ENCODE measurements at regions not wholly inside any gene's neighbourhood (a gene's known extent, or its start where the extent isn't known, plus 50 kb on each side); places are given as distances from the start of the nearest gene placed in this dataset.

DNA sequence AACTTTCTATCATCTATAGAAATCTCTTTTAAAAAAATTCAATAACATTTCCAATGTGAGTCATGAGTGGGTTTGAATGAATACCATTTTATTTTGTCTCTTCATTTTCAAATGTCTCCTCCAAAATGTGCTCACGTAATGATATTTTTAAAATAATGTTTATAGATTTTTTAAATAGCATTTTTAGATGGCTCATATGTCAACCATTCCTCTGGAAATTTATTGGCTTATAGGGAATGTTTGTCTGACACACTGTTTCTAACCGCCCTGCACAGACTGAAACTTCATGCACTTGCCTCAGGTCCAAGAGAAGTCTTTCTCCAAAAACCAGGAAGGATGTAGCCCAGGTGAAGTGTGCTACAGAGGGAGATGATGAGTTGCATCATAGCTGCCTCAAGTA lies 88.8 kb upstream of the PLEKHG7 start:
- no peak overlapping the region for H3K9ac ChIP-seq (ENCODE audit: low read depth, low read length)
- WGBS: 96% methylated on average over 1 of the region's 2 CpGs

DNA sequence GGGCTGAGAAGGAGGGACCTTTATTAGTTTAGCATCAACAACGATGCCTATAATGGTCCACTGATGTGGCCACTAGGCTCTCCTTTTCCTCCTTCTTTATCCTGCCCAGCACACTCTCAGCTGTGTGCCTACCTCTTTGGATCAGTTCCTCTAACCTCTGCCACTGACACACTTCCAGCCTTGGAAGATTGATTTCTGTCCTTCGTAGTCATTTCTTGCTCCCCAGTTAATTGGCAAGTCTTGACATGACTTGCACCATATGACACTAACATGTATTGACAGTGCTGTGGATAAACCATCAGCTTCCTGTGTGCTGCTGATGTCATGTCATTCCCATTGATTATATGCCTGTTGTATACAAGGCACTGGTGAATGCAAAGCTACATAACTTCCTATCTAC lies 90.2 kb upstream of the PLEKHG7 start:
- Histone ChIP-seq H3K36me3 (ENCODE audit: insufficient read depth, low read length) (no peaks in the 10 kb centered on the region), H3K4me3 (ENCODE audit: low read length) (no peak overlapping the region), H3K27ac (ENCODE audit: low read depth, low read length) (no peak overlapping the region), H3K9me3 (ENCODE audit: insufficient read depth, low read depth, low read length) (no peaks in the 10 kb centered on the region), H3K4me1 (ENCODE audit: insufficient read depth, low read length) (peaks cover 24% of the 10 kb centered on the region), H3K9ac (ENCODE audit: low read depth, low read length) (no peak overlapping the region), H3K27me3 (ENCODE audit: insufficient read depth, low read length) (no peaks in the 10 kb centered on the region)
- WGBS: 96% methylated on average over 2 of the region's 2 CpGs

More for the DNA sequence above, 88.8 kb upstream of the PLEKHG7 start:
- H3K9me3 ChIP-seq (ENCODE audit: insufficient read depth, low read depth, low read length): no peaks in the 10 kb centered on the region
- no peak overlapping the region for H3K27ac ChIP-seq (ENCODE audit: low read depth, low read length)
- H3K4me1 ChIP-seq (ENCODE audit: insufficient read depth, low read length): peaks cover 24% of the 10 kb centered on the region
- no peak overlapping the region for H3K4me3 ChIP-seq (ENCODE audit: low read length)
- H3K36me3 ChIP-seq (ENCODE audit: insufficient read depth, low read length): no peaks in the 10 kb centered on the region
- no peaks in the 10 kb centered on the region for H3K27me3 ChIP-seq (ENCODE audit: insufficient read depth, low read length)

DNA sequence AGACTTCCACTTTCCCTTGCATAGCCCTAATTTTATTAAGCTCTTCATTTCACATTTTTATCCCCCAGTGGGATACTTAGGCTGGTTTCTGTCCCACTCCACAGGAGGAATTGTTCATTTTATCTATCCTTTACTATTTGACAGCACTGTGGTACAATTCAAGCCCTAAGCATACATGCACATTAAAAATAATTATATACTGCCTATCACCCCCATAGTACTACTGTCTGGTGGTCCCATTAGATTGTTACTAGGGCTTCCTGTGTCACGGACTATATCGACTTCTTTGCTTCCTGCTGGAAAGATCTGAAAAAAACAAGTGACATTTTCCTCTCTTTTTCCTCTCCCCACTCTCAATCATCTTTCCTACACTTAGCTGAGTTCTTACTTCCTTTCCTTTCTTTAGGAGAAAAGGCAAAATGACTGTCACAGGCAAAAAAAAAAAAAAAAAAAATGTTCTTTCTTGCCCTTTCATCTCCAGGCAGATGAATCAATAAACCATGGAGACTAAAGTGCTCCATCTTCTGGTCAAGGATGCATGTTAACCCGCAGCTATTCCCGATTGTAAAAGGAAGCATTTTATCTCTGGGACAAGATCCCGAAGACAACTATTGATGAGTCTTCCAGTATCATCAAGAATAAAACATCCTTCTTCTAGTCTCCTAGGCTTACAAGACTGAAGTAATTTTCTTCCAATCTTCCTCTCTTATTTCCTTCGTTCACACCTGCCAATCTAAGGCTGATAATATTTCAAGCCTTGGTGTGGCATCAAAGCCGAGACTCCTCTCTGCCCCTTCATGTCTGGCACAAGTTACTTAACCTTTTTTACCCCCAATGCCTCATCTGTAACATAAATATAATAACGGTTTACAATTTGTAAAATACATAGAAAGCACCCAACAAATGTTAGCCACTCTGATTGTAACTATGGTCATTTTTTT lies 94.4 kb upstream of the PLEKHG7 start:
- Histone ChIP-seq H3K27me3 (ENCODE audit: insufficient read depth, low read length) (no peaks in the 10 kb centered on the region), H3K9ac (ENCODE audit: low read depth, low read length) (no peak overlapping the region), H3K4me1 (ENCODE audit: insufficient read depth, low read length) (peaks cover 17% of the 10 kb centered on the region), H3K36me3 (ENCODE audit: insufficient read depth, low read length) (no peaks in the 10 kb centered on the region), H3K4me3 (ENCODE audit: low read length) (no peak overlapping the region), H3K9me3 (ENCODE audit: insufficient read depth, low read depth, low read length) (0 out of 2 replicates have a peak, but pooled peaks cover 5% of the 10 kb centered on the region), H3K27ac (ENCODE audit: low read depth, low read length) (no peak overlapping the region)
- WGBS: 74% methylated on average over 8 of the region's 8 CpGs

DNA sequence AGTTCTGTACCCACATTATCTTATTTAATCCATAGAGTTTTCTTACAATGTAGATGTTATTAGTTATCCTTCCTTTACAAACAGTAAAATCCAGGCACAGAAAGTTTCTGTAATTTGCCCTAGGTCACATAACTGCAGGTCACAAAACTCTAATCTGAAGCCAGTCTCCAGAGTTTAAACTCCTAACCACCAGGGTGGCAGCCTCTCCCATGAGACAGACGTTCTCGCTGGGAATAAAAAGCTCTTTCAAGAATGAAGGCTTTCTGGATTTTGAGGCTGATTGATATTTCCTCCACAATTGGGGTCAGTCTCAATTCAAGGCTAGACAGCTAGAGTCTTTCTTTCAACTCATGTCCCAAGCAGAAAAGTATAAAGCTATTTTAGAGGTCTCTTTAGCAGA lies 95.8 kb upstream of the PLEKHG7 start:
- Histone ChIP-seq H3K4me1 (ENCODE audit: insufficient read depth, low read length) (peaks cover 17% of the 10 kb centered on the region), H3K4me3 (ENCODE audit: low read length) (no peak overlapping the region), H3K9ac (ENCODE audit: low read depth, low read length) (no peak overlapping the region), H3K27ac (ENCODE audit: low read depth, low read length) (no peak overlapping the region), H3K36me3 (ENCODE audit: insufficient read depth, low read length) (no peaks in the 10 kb centered on the region), H3K9me3 (ENCODE audit: insufficient read depth, low read depth, low read length) (0 out of 2 replicates have a peak, but pooled peaks cover 5% of the 10 kb centered on the region), H3K27me3 (ENCODE audit: insufficient read depth, low read length) (no peaks in the 10 kb centered on the region)
- 100% methylated on average over 2 of the region's 2 CpGs for WGBS

DNA sequence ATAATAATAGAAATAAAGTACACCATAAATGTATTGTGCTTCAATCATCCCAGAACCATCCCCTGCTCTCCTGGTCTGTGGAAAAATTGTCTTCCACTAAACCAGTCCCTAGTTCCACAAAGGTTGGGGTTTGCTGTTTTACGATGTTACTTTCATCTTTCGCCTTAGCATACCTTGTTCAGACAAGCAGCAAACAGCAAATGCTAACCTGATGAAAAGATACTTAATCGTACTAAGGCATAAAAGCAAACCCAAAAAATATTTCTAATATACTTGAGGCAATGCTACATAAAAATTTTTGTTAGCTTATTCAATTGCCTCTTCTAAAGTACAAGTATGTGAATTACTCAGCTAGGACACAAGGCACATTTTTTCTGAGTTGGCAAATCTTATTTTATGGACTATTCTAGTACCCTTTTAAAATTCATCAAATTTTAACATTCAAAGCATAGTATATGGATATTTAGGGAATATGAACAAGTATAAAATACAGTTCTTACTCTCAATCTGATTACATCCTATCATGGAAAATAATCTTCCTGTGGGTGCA lies 97.1 kb upstream of the PLEKHG7 start:
- Histone ChIP-seq H3K9ac (ENCODE audit: low read depth, low read length) (no peak overlapping the region), H3K9me3 (ENCODE audit: insufficient read depth, low read depth, low read length) (0 out of 2 replicates have a peak, but pooled peaks cover 10% of the 10 kb centered on the region), H3K4me1 (ENCODE audit: insufficient read depth, low read length) (peaks cover 13% of the 10 kb centered on the region), H3K27ac (ENCODE audit: low read depth, low read length) (no peak overlapping the region), H3K36me3 (ENCODE audit: insufficient read depth, low read length) (no peaks in the 10 kb centered on the region), H3K4me3 (ENCODE audit: low read length) (no peak overlapping the region), H3K27me3 (ENCODE audit: insufficient read depth, low read length) (no peaks in the 10 kb centered on the region)
- 96% methylated on average over 3 of the region's 3 CpGs for WGBS

DNA sequence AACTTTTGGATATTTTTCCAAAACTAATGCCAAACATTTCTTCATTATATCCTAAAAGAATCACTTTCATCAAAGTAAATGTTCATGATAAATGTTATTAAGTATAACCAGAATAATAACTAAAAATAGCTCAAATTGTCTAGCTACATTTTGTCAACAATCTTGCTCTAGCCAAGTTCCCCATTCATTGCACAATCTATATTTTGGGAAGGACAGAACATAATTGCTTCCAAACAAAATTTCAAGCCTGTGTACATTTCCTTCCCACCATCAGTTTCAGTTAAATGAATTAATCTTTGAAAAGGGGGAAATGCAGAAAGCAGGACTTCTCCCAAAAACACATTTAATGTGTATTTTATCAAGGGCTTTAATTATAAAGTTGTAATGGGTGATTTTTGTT lies 98.0 kb upstream of the PLEKHG7 start:
- no peak overlapping the region for H3K9ac ChIP-seq (ENCODE audit: low read depth, low read length)
- H3K4me3 ChIP-seq (ENCODE audit: low read length): no peak overlapping the region
- no peaks in the 10 kb centered on the region for H3K27me3 ChIP-seq (ENCODE audit: insufficient read depth, low read length)
- no peak overlapping the region for H3K27ac ChIP-seq (ENCODE audit: low read depth, low read length)
- H3K4me1 ChIP-seq (ENCODE audit: insufficient read depth, low read length): peaks cover 4% of the 10 kb centered on the region
- H3K36me3 ChIP-seq (ENCODE audit: insufficient read depth, low read length): no peaks in the 10 kb centered on the region
- peaks cover 19% of the 10 kb centered on the region for H3K9me3 ChIP-seq (ENCODE audit: insufficient read depth, low read depth, low read length)

DNA sequence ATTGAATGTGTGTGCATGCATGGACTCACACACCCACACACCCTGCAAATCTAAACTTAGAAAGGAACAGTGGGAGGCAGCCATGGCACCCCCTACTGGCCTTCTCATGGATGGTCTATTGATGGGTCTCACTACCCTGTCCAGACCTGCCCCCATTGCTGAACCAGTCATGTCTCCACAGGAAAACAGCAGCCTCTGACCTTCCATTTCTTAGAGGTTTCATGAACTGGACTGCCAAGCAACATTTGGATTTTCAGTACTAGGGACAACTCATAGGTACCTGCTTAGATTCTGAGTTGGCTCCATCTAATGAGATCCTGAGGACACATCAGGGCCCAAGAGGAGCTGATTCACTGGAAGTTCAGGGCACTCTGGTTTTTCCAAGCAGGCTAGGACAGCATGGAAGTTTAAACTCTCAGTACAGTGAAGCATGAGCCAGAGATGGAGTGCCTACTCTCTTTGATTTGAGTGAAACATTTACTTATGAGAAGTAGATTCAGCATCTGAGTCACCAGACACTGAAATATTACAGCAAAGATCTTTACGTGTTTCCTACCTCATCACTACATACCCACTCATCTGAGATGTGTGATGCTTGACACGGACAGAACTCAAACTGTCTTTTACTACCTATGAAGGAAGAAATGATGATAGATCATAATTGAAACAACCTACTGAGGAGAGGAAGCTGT lies 98.9 kb upstream of the PLEKHG7 start:
- Histone ChIP-seq H3K27ac (ENCODE audit: low read depth, low read length) (no peak overlapping the region), H3K36me3 (ENCODE audit: insufficient read depth, low read length) (no peaks in the 10 kb centered on the region), H3K4me3 (ENCODE audit: low read length) (no peak overlapping the region), H3K4me1 (ENCODE audit: insufficient read depth, low read length) (no peaks in the 10 kb centered on the region; the same call in 1 of the 2 replicates), H3K9ac (ENCODE audit: low read depth, low read length) (no peak overlapping the region), H3K27me3 (ENCODE audit: insufficient read depth, low read length) (no peaks in the 10 kb centered on the region), H3K9me3 (ENCODE audit: insufficient read depth, low read depth, low read length) (peaks cover 26% of the 10 kb centered on the region)
- WGBS: 91% methylated on average over 1 of the region's 2 CpGs

DNA sequence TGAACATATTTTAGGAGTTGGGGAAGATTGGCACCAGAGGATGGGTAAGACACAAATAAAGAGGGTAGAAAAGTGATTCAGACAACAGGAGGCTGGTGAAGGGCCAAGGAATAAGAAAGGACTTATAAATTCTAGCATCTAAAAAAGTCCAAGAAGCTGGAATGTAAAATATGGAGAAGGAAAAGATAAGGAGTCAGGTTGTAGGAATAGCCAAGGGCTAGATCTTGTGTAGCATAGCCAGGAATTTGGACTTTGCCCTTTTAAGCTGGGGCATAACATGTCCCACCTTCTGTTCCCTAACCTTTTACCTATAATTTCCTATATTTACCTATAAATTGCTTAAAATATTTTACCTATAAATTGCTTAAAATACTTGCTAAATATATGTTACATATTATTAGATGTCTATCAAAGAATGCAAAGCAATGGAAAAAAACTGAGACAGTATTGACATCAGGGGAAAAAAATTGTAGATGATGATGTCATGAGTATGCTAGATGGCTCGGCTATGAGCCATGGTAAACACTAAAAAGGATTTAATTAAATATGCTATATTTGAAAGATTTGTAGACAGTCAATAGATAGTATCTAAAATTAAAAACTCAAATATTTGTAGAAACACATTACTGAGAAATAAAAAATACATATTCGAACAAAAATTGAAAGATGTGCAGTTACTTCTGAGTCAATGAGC lies 99.7 kb upstream of the PLEKHG7 start:
- WGBS: 95% methylated on average over 2 of the region's 2 CpGs
- Histone ChIP-seq H3K4me1 (ENCODE audit: insufficient read depth, low read length) (no peaks in the 10 kb centered on the region), H3K4me3 (ENCODE audit: low read length) (no peak overlapping the region), H3K9ac (ENCODE audit: low read depth, low read length) (no peak overlapping the region), H3K9me3 (ENCODE audit: insufficient read depth, low read depth, low read length) (peaks cover 29% of the 10 kb centered on the region), H3K27ac (ENCODE audit: low read depth, low read length) (no peak overlapping the region), H3K36me3 (ENCODE audit: insufficient read depth, low read length) (no peaks in the 10 kb centered on the region), H3K27me3 (ENCODE audit: insufficient read depth, low read length) (no peaks in the 10 kb centered on the region)

DNA sequence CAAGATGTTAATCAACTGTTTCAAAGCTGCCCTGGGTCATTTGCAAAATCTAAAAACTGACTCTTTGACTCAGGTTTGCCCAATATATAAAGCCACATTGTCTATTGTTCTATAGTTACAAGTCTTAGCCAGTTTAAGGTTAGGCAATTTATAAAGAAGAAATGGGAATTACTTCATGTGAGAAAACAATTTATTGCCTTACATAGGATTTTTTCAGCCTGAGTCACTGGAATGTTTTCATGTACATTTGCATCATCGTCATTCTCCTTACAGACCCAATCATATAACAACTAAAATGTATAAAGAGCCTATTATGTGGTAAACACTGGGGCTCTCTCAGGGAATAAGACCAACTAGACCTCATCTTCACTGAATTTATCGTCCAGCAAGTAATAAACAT lies 100.3 kb upstream of the PLEKHG7 start:
- H3K27ac ChIP-seq (ENCODE audit: low read depth, low read length): no peak overlapping the region
- no peaks in the 10 kb centered on the region for H3K4me1 ChIP-seq (ENCODE audit: insufficient read depth, low read length)
- H3K9me3 ChIP-seq (ENCODE audit: insufficient read depth, low read depth, low read length): peaks cover 29% of the 10 kb centered on the region

DNA sequence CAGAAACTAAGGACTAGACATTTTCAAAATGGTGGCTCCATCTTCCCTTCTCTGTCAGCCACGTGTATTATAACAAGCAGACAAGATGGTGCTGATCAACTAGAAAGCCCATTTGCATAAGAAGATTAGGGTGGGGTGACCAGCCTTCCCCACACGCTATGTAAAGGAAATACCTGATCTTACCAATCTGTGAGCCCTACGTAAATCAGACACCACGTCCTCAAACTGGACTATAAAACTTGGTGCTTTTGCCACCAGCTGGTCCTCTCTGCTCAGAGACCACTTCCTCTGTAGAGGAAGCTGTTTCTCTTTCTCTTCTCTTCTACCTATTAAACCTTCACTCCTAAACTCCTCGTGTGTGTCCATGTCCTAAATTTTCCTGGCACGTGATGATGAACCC lies 101.1 kb upstream of the PLEKHG7 start:
- no peak overlapping the region for H3K4me3 ChIP-seq (ENCODE audit: low read length)
- H3K36me3 ChIP-seq (ENCODE audit: insufficient read depth, low read length): no peaks in the 10 kb centered on the region
- no peaks in the 10 kb centered on the region for H3K27me3 ChIP-seq (ENCODE audit: insufficient read depth, low read length)
- H3K9me3 ChIP-seq (ENCODE audit: insufficient read depth, low read depth, low read length): peaks cover 29% of the 10 kb centered on the region
- H3K27ac ChIP-seq (ENCODE audit: low read depth, low read length): no peak overlapping the region
- H3K4me1 ChIP-seq (ENCODE audit: insufficient read depth, low read length): no peaks in the 10 kb centered on the region
- 90% methylated on average over 6 of the region's 6 CpGs for WGBS
- no peak overlapping the region for H3K9ac ChIP-seq (ENCODE audit: low read depth, low read length)

More for the DNA sequence above, 100.3 kb upstream of the PLEKHG7 start:
- H3K27me3 ChIP-seq (ENCODE audit: insufficient read depth, low read length): no peaks in the 10 kb centered on the region
- no peak overlapping the region for H3K9ac ChIP-seq (ENCODE audit: low read depth, low read length)
- 93% methylated on average over 1 of the region's 2 CpGs for WGBS
- H3K36me3 ChIP-seq (ENCODE audit: insufficient read depth, low read length): no peaks in the 10 kb centered on the region
- no peak overlapping the region for H3K4me3 ChIP-seq (ENCODE audit: low read length)

DNA sequence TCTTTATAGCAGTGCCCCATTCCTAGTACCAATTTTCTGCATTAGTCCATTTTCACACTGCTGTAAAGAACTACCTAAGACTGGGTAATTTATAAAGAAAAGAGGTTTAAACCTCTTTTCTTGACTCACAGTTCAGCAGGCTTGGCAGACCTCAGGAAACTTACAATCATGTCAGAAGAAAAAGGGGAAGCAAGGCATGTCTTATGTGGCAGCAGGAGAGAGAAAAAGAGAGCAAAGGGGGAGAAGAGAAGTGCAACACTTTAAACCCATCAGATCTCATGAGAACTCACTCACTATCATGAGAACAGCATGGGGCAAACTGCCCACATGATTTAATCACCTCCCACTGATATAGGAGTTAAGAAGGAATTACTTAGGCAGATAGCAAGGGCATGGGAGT lies 101.6 kb upstream of the PLEKHG7 start:
- Histone ChIP-seq H3K9me3 (ENCODE audit: insufficient read depth, low read depth, low read length) (peaks cover 29% of the 10 kb centered on the region), H3K27me3 (ENCODE audit: insufficient read depth, low read length) (no peaks in the 10 kb centered on the region), H3K4me1 (ENCODE audit: insufficient read depth, low read length) (no peaks in the 10 kb centered on the region), H3K4me3 (ENCODE audit: low read length) (no peak overlapping the region), H3K27ac (ENCODE audit: low read depth, low read length) (no peak overlapping the region), H3K36me3 (ENCODE audit: insufficient read depth, low read length) (no peaks in the 10 kb centered on the region), H3K9ac (ENCODE audit: low read depth, low read length) (no peak overlapping the region)

Measured in HUES64 (cell line).